NCI-H2196 (cell line): ENCODE measurements at regions not wholly inside any gene's neighbourhood (a gene's known extent, or its start where the extent isn't known, plus 50 kb on each side); places are given as distances from the start of the nearest gene placed in this dataset.

Experiments
- DNase-seq: peaks from one replicate; lab custom pipeline; 2025; ENCODE audit not compliant: unreplicated experiment; lab: John Stamatoyannopoulos, UW

- DNase-seq, result no peak
Observed at GRCh38 chr4:187301923-187302322, 578.3 kb upstream of the FAT1 start.

GRCh38 chr4:187302457-187303150, 578.9 kb upstream of the FAT1 start:
- DNase-seq, result no peak

- DNase-seq, result no peak
Observed at GRCh38 chr4:187304133-187304532, 580.5 kb upstream of the FAT1 start.

GRCh38 chr4:187307131-187307530, 583.5 kb upstream of the FAT1 start:
- no peak for DNase-seq

- DNase-seq, result no peak
Observed at GRCh38 chr4:187309456-187309855, 585.8 kb upstream of the FAT1 start.

GRCh38 chr4:187312299-187312698, 588.6 kb upstream of the FAT1 start:
- DNase-seq, result no peak

- DNase-seq, result no peak
Observed at GRCh38 chr4:187317799-187318198, 594.1 kb upstream of the FAT1 start.

GRCh38 chr4:187321711-187322110, 598.1 kb upstream of the FAT1 start:
- no peak for DNase-seq

- DNase-seq, result no peak
Observed at GRCh38 chr4:187332141-187332540, 608.5 kb upstream of the FAT1 start.

GRCh38 chr4:187333151-187333550, 609.5 kb upstream of the FAT1 start:
- no peak for DNase-seq

GRCh38 chr4:187335339-187335738, 611.7 kb upstream of the FAT1 start:
- no peak for DNase-seq

- DNase-seq, result no peak
Observed at GRCh38 chr4:187354740-187355139, 631.1 kb upstream of the FAT1 start.

- no peak for DNase-seq
Observed at GRCh38 chr4:187357045-187357643, 633.5 kb upstream of the FAT1 start.

GRCh38 chr4:187357821-187358220, 634.2 kb upstream of the FAT1 start:
- DNase-seq, result no peak

GRCh38 chr4:187362937-187363857, 632.4 kb upstream of the ZFP42 start:
- DNase-seq, result no peak

GRCh38 chr4:187364401-187364800, 631.2 kb upstream of the ZFP42 start:
- no peak for DNase-seq

GRCh38 chr4:187364851-187365250, 630.7 kb upstream of the ZFP42 start:
- DNase-seq, result no peak

- no peak for DNase-seq
Observed at GRCh38 chr4:187366530-187366929, 629.0 kb upstream of the ZFP42 start.

GRCh38 chr4:187370918-187371317, 624.7 kb upstream of the ZFP42 start:
- no peak for DNase-seq

- DNase-seq, result no peak
Observed at GRCh38 chr4:187378441-187378840, 617.1 kb upstream of the ZFP42 start.

- DNase-seq, result no peak
Observed at GRCh38 chr4:187380181-187380581, 615.4 kb upstream of the ZFP42 start.

GRCh38 chr4:187383181-187383580, 612.4 kb upstream of the ZFP42 start:
- DNase-seq, result no peak
